ENCODE measurements at regions not wholly inside any gene's neighbourhood (a gene's known extent, or its start where the extent isn't known, plus 50 kb on each side); places are given as distances from the start of the nearest gene placed in this dataset.
"Not testable (repeated sequence)": the region's sequence is repeated elsewhere in the genome, so short reads cannot be mapped to it uniquely, and the experiment has no call there.

DNA sequence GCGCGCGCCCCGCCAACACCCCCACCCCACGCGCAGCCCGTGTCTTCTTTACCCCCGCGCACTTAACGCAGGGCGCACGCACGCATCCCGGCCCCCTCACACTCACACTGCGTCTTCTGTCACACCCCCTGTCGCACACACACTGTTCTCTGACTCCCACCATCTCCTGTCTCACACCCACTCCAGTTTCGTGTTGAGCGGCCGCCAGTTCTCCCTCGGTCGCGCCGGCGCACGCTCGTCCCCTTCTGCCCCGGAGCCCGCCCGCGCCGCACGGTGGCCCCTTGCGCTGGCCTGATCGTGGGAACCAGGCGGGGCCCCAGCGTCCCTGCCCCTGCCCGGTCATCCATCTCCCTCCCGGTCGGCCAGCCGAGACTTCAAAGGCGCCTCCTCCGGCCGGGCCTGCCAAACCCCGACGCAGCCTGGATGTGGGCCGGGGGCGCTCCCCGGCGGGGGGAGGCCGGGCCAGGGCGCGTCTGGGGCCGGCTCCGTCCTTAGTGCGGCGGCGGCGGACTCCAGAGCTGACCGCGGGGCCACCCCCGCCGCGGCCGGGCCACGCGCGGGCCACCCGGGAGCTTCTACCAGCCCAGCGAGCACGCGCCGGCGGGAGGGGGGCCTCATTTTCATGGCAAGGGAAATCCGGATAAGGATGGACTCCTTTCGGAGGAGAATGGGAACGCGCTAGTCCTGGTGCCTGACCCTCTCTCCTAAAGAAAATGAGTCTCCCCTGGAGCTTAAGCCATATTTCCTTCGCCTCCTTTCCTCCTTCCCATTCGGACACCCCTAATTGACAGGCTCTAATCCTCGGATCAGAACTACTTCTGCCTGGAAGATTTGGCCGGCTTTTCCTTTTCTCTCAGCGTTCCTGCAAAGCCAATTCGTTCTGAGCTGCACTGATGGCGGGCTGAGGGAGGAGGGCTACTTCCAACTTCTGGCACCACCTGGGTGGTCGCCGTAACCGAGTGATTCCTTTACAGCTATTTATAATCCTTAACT is 82.0 kb upstream of the HMGA2 start:
- DNase-seq = no peak

DNA sequence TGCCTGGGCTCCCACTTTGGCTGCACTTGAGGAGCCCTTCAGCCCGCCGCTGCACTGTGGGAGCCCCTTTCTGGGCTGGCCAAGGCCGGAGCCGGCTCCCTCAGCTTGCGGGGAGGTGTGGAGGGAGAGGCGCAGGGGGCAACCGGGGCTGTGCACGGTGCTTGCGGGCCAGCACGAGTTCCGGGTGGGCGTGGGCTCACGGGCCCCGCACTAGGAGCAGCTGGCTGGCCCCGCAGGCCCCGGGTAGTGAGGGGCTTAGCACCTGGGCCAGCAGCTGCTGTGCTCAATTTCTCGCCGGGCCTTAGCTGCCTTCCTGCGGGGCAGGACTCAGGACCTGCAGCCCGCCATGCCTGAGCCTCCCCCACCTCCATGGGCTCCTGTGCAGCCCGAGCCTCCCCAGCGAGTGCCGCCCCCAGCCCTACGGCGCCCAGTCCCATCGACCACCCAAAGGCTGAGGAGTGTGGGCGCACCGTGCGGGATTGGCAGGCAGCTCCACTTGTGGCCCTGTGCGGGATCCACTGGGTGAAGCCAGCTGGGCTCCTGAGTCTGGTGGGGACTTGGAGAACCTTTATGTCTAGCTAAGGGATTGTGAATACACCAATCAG is 79.9 kb upstream of the HMGA2 start:
- not testable (repeated sequence) for DNase-seq

DNA sequence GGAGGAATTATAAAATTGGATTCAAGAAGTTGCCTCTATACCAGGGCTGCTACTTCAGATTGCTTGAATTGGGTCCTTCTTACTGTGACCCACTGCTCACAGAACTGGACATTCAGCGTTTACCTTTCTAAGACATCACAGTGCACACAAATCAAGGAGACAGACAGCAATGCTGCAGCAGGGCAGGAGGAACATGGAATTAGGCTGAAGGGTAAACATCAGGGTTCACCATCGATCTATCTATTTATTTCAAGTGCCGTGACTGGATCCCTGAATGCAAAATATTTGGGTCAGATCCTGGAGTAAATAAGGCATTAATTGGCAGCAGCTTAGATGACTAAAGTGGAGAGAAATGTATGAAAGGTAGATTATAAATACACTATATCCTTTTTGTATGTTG is 76.9 kb upstream of the HMGA2 start:
- DNase-seq = no peak

DNA sequence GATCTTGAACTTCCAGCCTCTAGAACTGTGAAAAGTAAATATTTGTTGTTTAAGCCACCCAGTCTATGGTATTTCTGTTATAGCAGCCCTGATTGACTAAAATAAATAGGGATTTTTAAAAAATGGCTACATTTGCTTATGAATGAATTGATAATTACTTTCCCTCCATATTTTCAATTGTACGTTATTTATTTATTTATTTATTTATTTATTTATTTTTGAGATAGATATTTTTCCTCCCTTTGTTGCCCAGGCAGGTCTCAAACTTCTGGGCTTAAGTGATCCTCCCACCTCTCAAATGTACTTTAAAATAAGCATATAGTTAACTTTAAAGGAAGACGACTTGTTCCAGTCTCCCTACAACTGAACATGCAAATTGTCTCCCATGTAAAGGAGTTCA is 76.0 kb upstream of the HMGA2 start:
- no peak for DNase-seq

DNA sequence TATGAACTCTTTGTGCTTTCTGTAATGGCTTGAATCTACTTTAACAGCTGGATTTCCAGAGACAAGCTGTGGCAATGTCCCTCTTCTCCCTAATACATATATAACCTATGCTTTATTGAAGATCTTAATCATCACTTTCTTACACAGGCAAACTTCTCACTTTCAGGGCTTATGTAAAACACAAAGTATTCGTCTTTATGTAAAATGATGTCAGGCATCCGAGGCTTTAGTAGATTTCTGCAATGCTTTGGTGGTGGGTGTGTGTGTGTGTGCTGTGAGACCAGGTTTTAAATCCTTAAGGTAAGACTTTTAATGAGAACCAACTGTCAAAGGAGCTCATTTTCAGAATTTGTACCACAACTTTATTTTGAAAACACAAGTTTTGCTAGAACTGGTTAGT is 70.0 kb upstream of the HMGA2 start:
- DNase-seq = no peak

DNA sequence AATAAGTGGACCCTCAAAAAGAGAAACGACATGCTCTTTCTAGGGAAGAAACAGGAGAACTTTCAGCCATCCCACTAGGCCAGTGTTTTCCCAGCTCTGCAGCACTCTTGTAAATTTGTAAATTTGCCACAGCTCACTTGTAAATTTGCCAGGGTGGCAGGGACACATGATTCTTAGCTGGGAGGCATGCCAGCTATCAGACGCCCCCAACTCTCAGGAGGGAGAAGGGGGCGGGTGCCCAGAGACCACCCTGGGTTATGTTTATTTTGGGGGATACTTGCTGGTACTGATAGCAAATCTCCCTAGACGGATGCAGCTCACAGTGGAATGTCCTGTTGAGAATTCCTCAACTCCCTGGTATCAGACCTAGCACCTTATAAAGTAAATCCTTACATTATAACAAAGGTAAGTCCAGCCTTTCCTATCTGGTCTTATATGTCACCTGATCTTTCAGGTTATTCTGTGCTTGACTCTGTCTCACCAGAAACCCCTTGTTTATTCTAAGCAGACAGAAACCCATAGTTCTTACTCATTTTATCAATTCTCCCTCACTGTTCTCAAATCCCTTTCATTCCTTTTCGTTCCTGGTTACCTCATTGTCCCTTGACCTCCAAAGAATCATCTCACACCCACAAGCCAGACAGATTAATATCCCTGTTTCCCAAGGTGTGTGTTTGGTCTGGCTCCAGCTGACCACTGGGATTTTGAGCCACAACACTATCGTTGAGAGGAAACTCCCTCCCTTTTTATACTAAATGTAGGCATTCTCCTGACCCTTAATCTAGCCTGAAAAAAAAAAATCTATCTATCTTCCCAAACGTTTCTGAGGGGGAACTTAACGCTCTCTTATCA is 69.3 kb upstream of the HMGA2 start:
- no peak for DNase-seq

DNA sequence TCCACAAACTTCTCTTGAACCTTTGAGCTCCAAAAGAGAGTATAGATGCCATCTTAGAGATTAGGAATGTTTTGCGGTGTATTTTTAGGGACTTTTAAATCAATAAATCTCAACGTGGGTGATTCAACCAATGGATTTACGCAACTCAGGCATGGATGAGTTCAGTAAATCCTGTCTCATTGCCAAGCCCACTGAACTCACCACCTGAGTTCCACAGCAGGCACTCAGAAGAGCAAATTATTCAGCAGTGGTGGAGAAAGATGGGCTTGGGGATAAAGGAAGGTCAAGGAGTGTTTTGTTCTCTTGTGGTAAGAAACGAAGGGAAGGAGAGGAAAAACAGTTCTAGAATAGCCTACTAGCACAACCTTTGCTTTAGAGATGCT is 68.7 kb upstream of the HMGA2 start:
- DNase-seq = no peak

DNA sequence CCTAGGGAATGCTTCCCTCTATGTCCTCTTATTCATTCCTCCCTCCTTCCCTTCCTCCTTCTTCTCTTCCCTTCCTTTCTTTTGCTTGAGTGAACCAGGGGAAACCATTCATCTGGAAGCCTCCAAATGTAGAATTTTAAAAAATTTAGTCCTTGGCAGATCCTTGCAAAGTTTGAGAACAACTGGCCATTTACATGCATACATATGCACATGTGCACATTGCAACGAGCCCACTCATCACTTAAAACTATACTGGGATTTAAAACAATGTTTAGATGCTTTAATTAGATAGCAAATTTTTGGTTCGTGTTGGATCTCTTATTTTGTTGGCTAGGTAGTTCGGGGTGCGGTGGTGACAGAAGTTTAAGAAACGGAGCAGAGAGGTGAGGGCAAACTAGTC is 68.0 kb upstream of the HMGA2 start:
- DNase-seq = no peak

DNA sequence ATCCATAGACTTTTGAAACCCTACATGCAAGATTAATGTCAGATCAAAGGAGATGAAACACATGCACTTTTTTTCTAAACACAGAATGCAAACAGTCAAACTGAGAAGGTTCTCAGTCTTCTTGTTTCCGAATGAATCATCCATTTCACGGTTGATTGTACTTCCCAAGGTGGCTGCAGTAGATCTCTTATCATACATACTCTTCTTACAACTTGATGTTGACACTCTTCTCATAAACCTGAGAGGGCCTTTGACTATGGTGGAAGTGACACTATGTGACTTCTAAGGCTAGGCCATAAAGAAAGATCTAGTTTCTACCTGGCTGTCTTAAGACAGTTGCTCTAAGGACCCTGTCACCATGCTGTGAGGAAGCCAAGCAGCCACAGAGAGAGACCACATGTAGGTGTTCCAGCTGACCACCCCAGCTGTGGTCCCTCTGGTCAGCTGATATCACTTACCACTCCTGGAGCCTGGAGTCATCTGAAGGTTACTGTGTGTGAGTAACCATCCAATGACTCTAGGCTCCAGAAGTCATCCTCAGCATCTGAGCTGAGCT is 67.2 kb upstream of the HMGA2 start:
- no peak for DNase-seq

DNA sequence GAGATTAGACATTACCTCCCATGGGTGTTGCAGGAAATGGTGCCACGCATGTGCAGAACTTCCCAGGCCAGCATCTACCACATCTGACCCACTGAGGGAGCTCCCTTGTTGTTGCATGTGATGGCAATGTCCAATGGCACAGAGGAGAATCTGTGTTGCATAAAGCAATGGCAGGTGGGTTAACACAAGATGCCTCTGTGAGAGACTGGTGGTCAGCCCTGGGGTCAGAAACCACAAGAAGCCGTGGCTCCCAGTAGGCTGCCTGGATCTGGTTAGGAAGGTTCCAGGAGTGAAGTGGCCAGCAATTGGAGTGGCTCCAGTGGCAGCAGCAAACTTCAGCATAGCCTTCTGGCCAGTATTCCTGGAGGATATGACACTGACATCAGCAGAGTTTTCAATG is 65.9 kb upstream of the HMGA2 start:
- DNase-seq = no peak

DNA sequence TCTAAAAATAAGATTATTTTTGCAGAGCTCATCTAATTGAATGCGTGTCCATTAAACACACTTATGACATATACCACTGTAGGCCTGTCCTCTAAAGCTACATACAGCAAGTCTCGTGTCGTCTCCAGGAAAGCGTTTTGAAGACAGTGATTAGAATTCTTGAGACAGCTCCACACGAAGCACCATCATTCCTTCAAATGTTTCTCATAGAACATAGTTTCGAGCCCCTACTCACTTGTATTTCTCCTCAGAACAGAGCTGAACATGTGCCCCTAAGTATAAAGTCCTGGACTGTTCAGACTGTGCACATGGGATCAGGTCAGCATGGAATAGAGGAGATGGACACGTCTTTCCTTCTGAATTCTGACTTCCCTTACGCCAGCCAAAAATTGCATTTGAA is 64.5 kb upstream of the HMGA2 start:
- DNase-seq = no peak

DNA sequence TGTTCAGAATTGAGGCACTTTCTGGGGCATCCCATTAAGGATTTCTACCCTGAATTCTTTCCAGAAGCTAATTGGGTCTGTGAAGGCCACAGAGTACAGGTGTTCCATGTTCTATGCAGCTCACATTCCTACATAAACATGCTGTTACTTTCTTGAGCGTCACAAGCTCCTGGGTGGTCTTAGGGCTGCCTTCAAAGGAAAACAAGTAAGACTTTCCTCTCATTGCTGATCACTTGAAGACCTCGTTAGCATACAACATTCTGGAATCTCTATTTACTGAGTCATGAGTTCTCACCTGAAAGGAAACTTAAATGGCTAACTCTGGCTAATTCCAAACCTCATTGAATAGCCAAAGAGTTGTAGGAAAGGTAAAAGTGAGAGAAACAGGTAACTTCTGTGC is 63.0 kb upstream of the HMGA2 start:
- DNase-seq = no peak

DNA sequence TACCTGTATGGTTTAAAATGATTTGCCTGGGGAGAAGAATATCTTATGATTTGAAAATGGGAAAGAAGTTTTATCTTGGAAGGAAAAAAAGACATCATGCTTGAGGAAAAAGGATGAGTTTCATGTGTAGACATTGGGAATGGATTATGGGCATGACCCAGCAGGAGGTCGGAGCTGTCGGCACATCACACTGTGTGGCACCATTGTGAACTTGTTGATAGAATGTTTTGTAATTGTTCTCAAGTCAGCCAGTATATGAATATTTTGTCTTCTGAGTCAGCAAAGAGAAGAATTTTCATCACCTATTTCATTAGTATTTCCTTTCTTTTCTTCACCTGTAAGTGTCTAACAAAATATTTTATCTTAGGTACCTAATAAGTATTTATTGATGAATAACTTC is 60.0 kb upstream of the HMGA2 start:
- no peak for DNase-seq

DNA sequence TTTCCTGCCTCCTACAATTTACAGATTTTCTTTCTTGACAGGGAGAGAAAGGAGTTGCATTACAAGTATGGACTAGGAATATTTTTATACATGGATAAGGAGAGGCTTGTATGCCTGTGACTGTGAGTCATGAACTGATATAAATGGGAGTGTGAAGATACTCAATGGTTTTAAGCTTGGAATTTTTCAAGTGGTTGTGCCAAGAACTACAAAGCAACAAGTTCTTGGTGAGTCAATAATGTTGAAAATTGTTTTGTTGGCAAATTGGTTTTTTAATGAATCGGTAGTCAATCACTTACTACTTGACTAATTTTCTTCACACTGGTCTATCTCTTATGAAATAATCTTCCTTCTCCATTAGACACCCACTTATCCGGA is 58.9 kb upstream of the HMGA2 start:
- no peak for DNase-seq

DNA sequence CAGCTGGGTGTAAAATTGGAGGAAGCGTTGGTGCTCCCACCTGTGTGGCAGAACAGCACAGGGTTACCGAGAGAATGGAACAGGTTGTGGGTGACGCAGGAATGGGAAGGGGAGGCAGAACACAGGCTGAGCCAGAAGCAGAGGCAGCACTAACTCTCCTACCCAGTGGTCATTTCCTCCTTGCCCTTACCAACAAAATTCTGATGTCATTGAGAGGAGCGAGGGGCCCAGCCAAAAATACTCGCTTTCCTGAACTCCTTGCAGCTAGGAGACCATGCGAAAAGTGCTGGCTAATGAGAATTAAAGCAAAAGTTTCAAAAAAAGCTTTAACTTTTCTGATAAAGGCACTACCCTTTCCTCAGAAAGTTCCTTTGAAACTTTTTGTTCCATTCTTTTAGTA is 54.4 kb upstream of the HMGA2 start:
- no peak for DNase-seq

Measured in CD4-positive, alpha-beta T cell treated with Interleukin-10 for 1 hour (primary cell).